HL-60 (cell line): ENCODE measurements at regions not wholly inside any gene's neighbourhood (a gene's known extent, or its start where the extent isn't known, plus 50 kb on each side); places are given as distances from the start of the nearest gene placed in this dataset.

Experiments used
- CTCF ChIP-seq: IDR thresholded peaks from one replicate; pipeline ENCODE4 v1.5.1; 2011; ENCODE audit warnings: low read length, control low read depth, inconsistent platforms; ENCODE audit not compliant: insufficient read depth
- GABPA ChIP-seq: IDR thresholded peaks from 2 replicates; pipeline ENCODE4 v1.6.1; 2012; ENCODE audit warnings: low read depth
- POLR2AphosphoS5 ChIP-seq: IDR thresholded peaks from 2 replicates; pipeline ENCODE4 v1.6.1; 2012; ENCODE audit warnings: low read depth
- REST ChIP-seq: IDR thresholded peaks from 2 replicates; pipeline ENCODE4 v1.6.1; 2012; ENCODE audit warnings: low read depth; ENCODE audit not compliant: insufficient replicate concordance

GRCh38 chr6:105487040-105487790 lies 84.3 kb upstream of the PREP start:
- TF ChIP-seq REST (no peak), CTCF (no peak), POLR2AphosphoS5 (no peak), GABPA (no peak)
